MM.1S (cell line): ENCODE measurements at regions not wholly inside any gene's neighbourhood (a gene's known extent, or its start where the extent isn't known, plus 50 kb on each side); places are given as distances from the start of the nearest gene placed in this dataset.

Source experiments
- DNase-seq: peaks from one replicate; pipeline ENCODE4 v3.0.0-alpha.2; 2015
- H2AFZ ChIP-seq: fragments of 300-600 bp; sonication (generic); 2 replicates; pipeline ENCODE4 v1.6.0; 2016; ENCODE audit warnings: antibody characterized with exemption, low read length
- H3F3A ChIP-seq: fragments of 300-600 bp; sonication (generic); 2 replicates; pipeline ENCODE4 v1.6.1; 2016; ENCODE audit warnings: mild to moderate bottlenecking, antibody characterized with exemption, low read length, moderate library complexity, mixed read lengths; ENCODE audit not compliant: insufficient read depth
- H3K27ac ChIP-seq: fragments of 300-600 bp; sonication (generic); 2 replicates; pipeline ENCODE4 v1.5.1; 2016; ENCODE audit warnings: mild to moderate bottlenecking, low read length
- H3K27me3 ChIP-seq: fragments of 300-600 bp; sonication (generic); replicated peaks from 2 replicates; pipeline ENCODE4 v1.6.0; 2016; ENCODE audit warnings: low read length; ENCODE audit not compliant: insufficient read depth
- H3K36me3 ChIP-seq: fragments of 300-600 bp; sonication (generic); replicated peaks from 2 replicates; pipeline ENCODE4 v1.6.1; 2016; ENCODE audit warnings: mild to moderate bottlenecking, low read length, mixed read lengths; ENCODE audit not compliant: insufficient read depth
- H3K4me1 ChIP-seq: fragments of 300-600 bp; sonication (generic); 2 replicates; pipeline ENCODE4 v1.6.1; 2016; ENCODE audit warnings: low read length, mixed read lengths
- H3K4me2 ChIP-seq: fragments of 300-600 bp; sonication (generic); 2 replicates; pipeline ENCODE4 v1.6.0; 2016; ENCODE audit warnings: low read depth, low read length
- H3K4me3 ChIP-seq: fragments of 300-600 bp; sonication (generic); 2 replicates; pipeline ENCODE4 v1.5.1; 2016; ENCODE audit warnings: low read length, mixed read lengths
- H3K79me2 ChIP-seq: fragments of 300-600 bp; sonication (generic); 2 replicates; pipeline ENCODE4 v1.6.1; 2016; ENCODE audit warnings: mixed run types, low read length, mixed read lengths
- H3K9ac ChIP-seq: fragments of 300-600 bp; sonication (generic); 2 replicates; pipeline ENCODE4 v1.6.1; 2016; ENCODE audit warnings: low read length, mixed read lengths
- H3K9me2 ChIP-seq: fragments of 300-600 bp; sonication (generic); replicated peaks from 2 replicates; pipeline ENCODE4 v1.6.1; 2016; ENCODE audit warnings: mild to moderate bottlenecking, low read length, mixed read lengths; ENCODE audit not compliant: insufficient read depth
- H3K9me3 ChIP-seq: fragments of 300-600 bp; sonication (generic); replicated peaks from 2 replicates; pipeline ENCODE4 v1.6.1; 2016; ENCODE audit warnings: mild to moderate bottlenecking, low read length, mixed read lengths; ENCODE audit not compliant: insufficient read depth
- H4K20me1 ChIP-seq: fragments of 300-600 bp; sonication (generic); 2 replicates; pipeline ENCODE4 v1.6.1; 2016; ENCODE audit warnings: mild to moderate bottlenecking, low read length, moderate library complexity, mixed read lengths; ENCODE audit not compliant: insufficient read depth
- EZH2 ChIP-seq: fragments of 300-600 bp; sonication (generic); optimal IDR thresholded peaks from 2 replicates; pipeline ENCODE3; 2017; ENCODE audit warnings: low read depth, mild to moderate bottlenecking, antibody characterized with exemption, low read length, mixed read lengths
- EZH2phosphoT487 ChIP-seq: fragments of 300-600 bp; sonication (generic); IDR thresholded peaks from 2 replicates; pipeline ENCODE4 v1.6.1; 2018; ENCODE audit warnings: antibody characterized with exemption, low read length
- TF ChIP-seq, protein P1 (sequence below): fragments of 300-600 bp; sonication (generic); IDR thresholded peaks from 2 replicates; pipeline ENCODE4 v1.5.1; 2016; ENCODE audit warnings: antibody characterized with exemption, low read length, mixed read lengths

- Histone ChIP-seq H3F3A (no peaks in the 10 kb centered on the region), H2AFZ (no peak overlapping the region), H3K36me3 (no peaks in the 10 kb centered on the region), H3K4me3 (no peak overlapping the region), H3K27me3 (no peaks in the 10 kb centered on the region), H3K79me2 (no peaks in the 10 kb centered on the region), H3K9ac (no peak overlapping the region), H3K9me3 (no peaks in the 10 kb centered on the region), H3K27ac (no peak overlapping the region), H3K9me2 (no peaks in the 10 kb centered on the region), H3K4me1 (no peaks in the 10 kb centered on the region), H4K20me1 (no peaks in the 10 kb centered on the region), H3K4me2 (no peak overlapping the region)
- TF ChIP-seq EZH2 (no peak), EZH2phosphoT487 (no peak)
- TF ChIP-seq, protein P1, sequence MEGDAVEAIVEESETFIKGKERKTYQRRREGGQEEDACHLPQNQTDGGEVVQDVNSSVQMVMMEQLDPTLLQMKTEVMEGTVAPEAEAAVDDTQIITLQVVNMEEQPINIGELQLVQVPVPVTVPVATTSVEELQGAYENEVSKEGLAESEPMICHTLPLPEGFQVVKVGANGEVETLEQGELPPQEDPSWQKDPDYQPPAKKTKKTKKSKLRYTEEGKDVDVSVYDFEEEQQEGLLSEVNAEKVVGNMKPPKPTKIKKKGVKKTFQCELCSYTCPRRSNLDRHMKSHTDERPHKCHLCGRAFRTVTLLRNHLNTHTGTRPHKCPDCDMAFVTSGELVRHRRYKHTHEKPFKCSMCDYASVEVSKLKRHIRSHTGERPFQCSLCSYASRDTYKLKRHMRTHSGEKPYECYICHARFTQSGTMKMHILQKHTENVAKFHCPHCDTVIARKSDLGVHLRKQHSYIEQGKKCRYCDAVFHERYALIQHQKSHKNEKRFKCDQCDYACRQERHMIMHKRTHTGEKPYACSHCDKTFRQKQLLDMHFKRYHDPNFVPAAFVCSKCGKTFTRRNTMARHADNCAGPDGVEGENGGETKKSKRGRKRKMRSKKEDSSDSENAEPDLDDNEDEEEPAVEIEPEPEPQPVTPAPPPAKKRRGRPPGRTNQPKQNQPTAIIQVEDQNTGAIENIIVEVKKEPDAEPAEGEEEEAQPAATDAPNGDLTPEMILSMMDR: no peak
- no peak for DNase-seq
Measured at GRCh38 chr10:131017566-131018285, 293.8 kb downstream of the TCERG1L start.

DNA sequence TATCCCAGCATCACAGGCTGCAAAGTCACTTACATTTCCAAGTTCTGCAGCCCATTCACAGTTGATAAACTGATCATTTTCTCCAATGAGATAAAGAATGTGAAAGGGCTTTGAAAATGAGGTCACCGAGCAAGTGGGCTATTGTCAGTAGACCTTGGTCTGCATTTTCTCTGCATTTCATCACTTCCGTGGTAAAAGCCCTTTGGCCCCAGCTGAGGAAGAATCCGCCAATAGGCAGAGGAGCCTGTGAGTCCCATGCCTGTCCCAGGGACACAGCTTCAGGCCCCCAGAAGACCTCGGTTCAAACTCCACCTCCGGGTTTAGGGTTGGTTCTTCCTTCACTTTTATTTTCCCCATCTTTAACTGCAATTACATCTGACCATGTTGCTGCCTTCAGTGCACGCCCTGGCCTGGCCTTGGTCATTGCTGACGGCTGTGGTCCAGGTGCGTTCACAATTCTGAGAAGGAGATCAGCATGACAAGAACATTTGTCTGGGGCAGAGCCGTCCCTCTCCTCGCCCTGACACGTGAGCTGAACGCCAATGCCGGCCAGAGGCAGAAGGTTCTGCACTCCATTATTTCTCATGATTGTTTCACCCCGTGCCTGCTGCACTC is 292.5 kb downstream of the TCERG1L start:
- Histone ChIP-seq H3F3A (no peaks in the 10 kb centered on the region), H3K4me2 (no peak overlapping the region), H3K9ac (no peak overlapping the region), H3K27me3 (no peaks in the 10 kb centered on the region), H3K79me2 (no peaks in the 10 kb centered on the region), H3K4me1 (no peaks in the 10 kb centered on the region), H3K4me3 (no peak overlapping the region), H3K9me3 (no peaks in the 10 kb centered on the region), H4K20me1 (no peaks in the 10 kb centered on the region), H3K9me2 (no peaks in the 10 kb centered on the region), H3K27ac (no peak overlapping the region), H2AFZ (no peak overlapping the region), H3K36me3 (no peaks in the 10 kb centered on the region)
- TF ChIP-seq, protein P1: no peak
- DNase-seq: no peak

DNA sequence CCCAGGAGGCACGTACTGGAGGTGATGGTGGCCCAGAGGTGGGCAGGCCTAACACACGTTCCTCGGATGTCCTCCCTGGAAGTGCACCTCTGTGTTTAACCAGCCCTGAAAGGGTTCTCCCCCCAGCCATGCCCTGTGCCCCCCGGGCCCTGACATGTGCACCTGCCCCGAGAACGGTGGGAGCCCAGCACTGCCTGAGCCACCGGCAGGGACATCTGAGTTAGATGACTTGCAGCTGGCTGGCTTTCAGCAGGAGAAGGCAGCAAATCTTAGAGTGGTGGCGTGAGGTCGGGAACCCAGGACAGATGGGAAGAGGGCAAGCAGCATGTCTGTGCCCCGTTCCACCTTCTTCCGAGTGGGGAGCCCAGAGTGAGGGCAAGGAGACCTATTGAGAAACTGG is 291.8 kb downstream of the TCERG1L start:
- Histone ChIP-seq H3K9me2 (no peaks in the 10 kb centered on the region), H3K36me3 (no peaks in the 10 kb centered on the region), H2AFZ (no peak overlapping the region), H3K4me3 (no peak overlapping the region), H3K27me3 (no peaks in the 10 kb centered on the region), H4K20me1 (no peaks in the 10 kb centered on the region), H3K4me1 (no peaks in the 10 kb centered on the region), H3K9ac (no peak overlapping the region), H3K4me2 (no peak overlapping the region), H3K9me3 (no peaks in the 10 kb centered on the region), H3K27ac (no peak overlapping the region), H3F3A (no peaks in the 10 kb centered on the region), H3K79me2 (no peaks in the 10 kb centered on the region)
- TF ChIP-seq EZH2phosphoT487: no peak
- no peak for TF ChIP-seq EZH2
- TF ChIP-seq, protein P1: no peak
- no peak for DNase-seq
